Forelimb muscle (tissue), 1 donor: ENCODE measurements at regions not wholly inside any gene's neighbourhood (a gene's known extent, or its start where the extent isn't known, plus 50 kb on each side); places are given as distances from the start of the nearest gene placed in this dataset.

Experiments used
- DNase-seq: peaks from one replicate; pipeline ENCODE4 v3.0.0-alpha.2; 2013; ENCODE audit warnings: low read depth

- DNase-seq: no peak
These were observed 183.1 kb upstream of the SH3BP4 start for GRCh38 chr2:234768608-234769196.

GRCh38 chr2:234765279-234765678, 186.5 kb upstream of the SH3BP4 start:
- DNase-seq: no peak

- DNase-seq: no peak
These were observed 187.4 kb upstream of the SH3BP4 start for GRCh38 chr2:234764372-234764771.

- peak; percentile 44 for DNase-seq
These were observed 188.6 kb upstream of the SH3BP4 start for GRCh38 chr2:234763002-234763873.

- DNase-seq: no peak
These were observed 189.9 kb upstream of the SH3BP4 start for GRCh38 chr2:234761910-234762309.

GRCh38 chr2:234754126-234754525, 197.7 kb upstream of the SH3BP4 start:
- DNase-seq: no peak

- DNase-seq: no peak
These were observed 198.1 kb upstream of the SH3BP4 start for GRCh38 chr2:234753701-234754100.

GRCh38 chr2:234752966-234753365, 198.9 kb upstream of the SH3BP4 start:
- no peak for DNase-seq

- no peak for DNase-seq
These were observed 200.4 kb upstream of the SH3BP4 start for GRCh38 chr2:234751275-234751973.

- no peak for DNase-seq
These were observed 203.8 kb upstream of the SH3BP4 start for GRCh38 chr2:234747833-234748559.

GRCh38 chr2:234747032-234747431, 204.8 kb upstream of the SH3BP4 start:
- no peak for DNase-seq

- no peak for DNase-seq
These were observed 206.5 kb upstream of the SH3BP4 start for GRCh38 chr2:234745347-234745746.

- DNase-seq: no peak
These were observed 209.8 kb upstream of the SH3BP4 start for GRCh38 chr2:234741976-234742375.

GRCh38 chr2:234739061-234739460, 212.8 kb upstream of the SH3BP4 start:
- DNase-seq: no peak

GRCh38 chr2:234735829-234736228, 216.0 kb upstream of the SH3BP4 start:
- no peak for DNase-seq

- DNase-seq: no peak
These were observed 217.8 kb upstream of the SH3BP4 start for GRCh38 chr2:234733795-234734600.

GRCh38 chr2:234733093-234733489, 218.7 kb upstream of the SH3BP4 start:
- no peak for DNase-seq

- DNase-seq: no peak
These were observed 219.3 kb upstream of the SH3BP4 start for GRCh38 chr2:234732404-234733092.

GRCh38 chr2:234731236-234731635, 220.6 kb upstream of the SH3BP4 start:
- DNase-seq: no peak

GRCh38 chr2:234730066-234730640, 221.7 kb upstream of the SH3BP4 start:
- no peak for DNase-seq
